HepG2 (cell line): ENCODE measurements at regions not wholly inside any gene's neighbourhood (a gene's known extent, or its start where the extent isn't known, plus 50 kb on each side); places are given as distances from the start of the nearest gene placed in this dataset.

Experiments
- ATAC-seq: fragments of 200-7000 bp; cut with Tn5 transposase; 3 replicates; pipeline ENCODE4 v1.9.1; 2020; ENCODE audit warnings: mild to moderate bottlenecking, moderate library complexity
- BruUV-seq: library from RNA; stranded (reverse); fragments of 400-500 nt; replicated peaks from 2 replicates; lab custom pipeline; 2021; lab: Mats Ljungman, UMichigan
- CTCF ChIA-PET: fragments of 300-600 bp; formaldehyde crosslinking; extraction: SDS; loops from one replicate; lab custom pipeline; 2021; ENCODE audit warnings: low total read pairs, inconsistent platforms, low intra/inter-chr PET ratio; lab: Yijun Ruan, JAX
- POLR2A ChIA-PET: fragments of 350-600 bp; sonication (Branson Sonifier 250); formaldehyde crosslinking; loops from one replicate; lab custom pipeline; 2020; ENCODE audit warnings: antibody characterized with exemption, inconsistent platforms; lab: Yijun Ruan, JAX
- DNase-seq: peaks from one replicate; pipeline ENCODE4 v3.0.0-alpha.2; 2015; ENCODE audit warnings: low spot score
- FAIRE-seq: peaks from 3 replicates; lab custom pipeline; 2011; peaks lifted over from hg19 to GRCh38; lab: Jason Lieb, UNC
- H2AFZ ChIP-seq: one replicate; pipeline ENCODE4 v1.6.1; 2011; ENCODE audit warnings: low read length, inconsistent platforms
- H3K27ac ChIP-seq: fragments of 300-600 bp; 3 replicates; pipeline ENCODE4 v1.8.0; 2011; ENCODE audit warnings: mixed run types, mild to moderate bottlenecking, mixed read lengths, low read length, inconsistent platforms; ENCODE audit not compliant: insufficient read depth; ENCODE audit errors: extremely low read length
- H3K27me3 ChIP-seq, 2 experiments: fragments of 200-600 bp in 1 of 2; 2 replicates in 1 of 2; 3 replicates in 1 of 2; pipeline versions ENCODE4 v1.6.0 to v1.8.0; 2011; ENCODE audit warnings: low read length in 2 of 2, mild to moderate bottlenecking in 2 of 2, moderate library complexity in 2 of 2, inconsistent platforms in 1 of 2; ENCODE audit not compliant: insufficient read depth in 2 of 2, control insufficient read depth in 1 of 2
- H3K36me3 ChIP-seq, 2 experiments: fragments of 200-600 bp in 1 of 2; replicated peaks in 1 of 2; 2 replicates in 1 of 2; 3 replicates in 1 of 2; pipeline versions ENCODE4 v1.5.1 to v1.8.0; 2011; ENCODE audit warnings: low read length in 2 of 2, inconsistent platforms in 1 of 2; ENCODE audit not compliant: insufficient read depth in 2 of 2, control insufficient read depth in 1 of 2
- H3K4me1 ChIP-seq: 2 replicates; pipeline ENCODE4 v1.5.1; 2012; ENCODE audit warnings: low read length, inconsistent platforms; ENCODE audit not compliant: insufficient read depth
- H3K4me2 ChIP-seq: 2 replicates; pipeline ENCODE4 v1.6.0; 2011; ENCODE audit warnings: low read depth, low read length, inconsistent platforms
- H3K4me3 ChIP-seq, 3 experiments: fragments of 200-600 bp in 1 of 3; sonication (generic), shearing (Covaris generic) in 1 of 3; replicated peaks in 1 of 3; 2 replicates each; pipeline ENCODE4 v1.5.1; 2011 to 2016; ENCODE audit warnings: low read length in 3 of 3, inconsistent platforms in 2 of 3, low read depth in 2 of 3, mild to moderate bottlenecking in 2 of 3, control low read depth in 1 of 3, mixed read lengths in 1 of 3; ENCODE audit not compliant: insufficient read depth in 1 of 3
- H3K79me2 ChIP-seq: one replicate; pipeline ENCODE4 v1.6.1; 2011; ENCODE audit warnings: low read length, inconsistent platforms; ENCODE audit not compliant: insufficient read depth
- H3K9ac ChIP-seq: 2 replicates; pipeline ENCODE4 v1.6.0; 2011; ENCODE audit warnings: mild to moderate bottlenecking, low read depth, low read length, inconsistent platforms; ENCODE audit not compliant: insufficient read depth
- H3K9me3 ChIP-seq: 2 replicates; pipeline ENCODE4 v1.5.1; 2012; ENCODE audit warnings: mild to moderate bottlenecking, low read length
- H4K20me1 ChIP-seq: 2 replicates; pipeline ENCODE4 v1.6.0; 2011; ENCODE audit warnings: inconsistent platforms, mild to moderate bottlenecking, low read length, moderate library complexity; ENCODE audit not compliant: insufficient read depth
- ARNT ChIP-seq: fragments of 450-650 bp; IDR thresholded peaks from 2 replicates; pipeline ENCODE4 v1.6.1; 2017
- GATA4 ChIP-seq: sonication (generic); IDR thresholded peaks from 2 replicates; pipeline ENCODE4 v1.6.1; 2016; ENCODE audit warnings: antibody characterized with exemption, low read depth, borderline replicate concordance
- GTF2F1 ChIP-seq: fragments of 150-350 bp; IDR thresholded peaks from 2 replicates; pipeline ENCODE4 v1.6.1; 2014; ENCODE audit warnings: low read length
- HNRNPUL1 ChIP-seq: fragments of 200-400 bp; formaldehyde crosslinking; IDR thresholded peaks from 2 replicates; pipeline ENCODE4 v1.6.1; 2017; ENCODE audit warnings: low read depth, mild to moderate bottlenecking, low read length, moderate library complexity
- KAT7 ChIP-seq: IDR thresholded peaks from 2 replicates; pipeline ENCODE4 v1.6.1; 2018; ENCODE audit warnings: borderline replicate concordance, missing compliant biosample characterization
- SIN3B ChIP-seq: fragments of 150-350 bp; IDR thresholded peaks from 2 replicates; pipeline ENCODE4 v1.6.1; 2014; ENCODE audit warnings: low read length
- ZBTB7A ChIP-seq: sonication (generic); formaldehyde crosslinking; IDR thresholded peaks from 2 replicates; pipeline ENCODE4 v1.8.0; 2022; ENCODE audit warnings: mild to moderate bottlenecking, missing genetic modification reagents
- ZMYM4 ChIP-seq: sonication (generic); formaldehyde crosslinking; IDR thresholded peaks from 2 replicates; pipeline ENCODE4 v1.8.1; 2023; ENCODE audit warnings: mild to moderate bottlenecking, missing genetic modification reagents
- ZNF160 ChIP-seq: sonication (generic); formaldehyde crosslinking; IDR thresholded peaks from 2 replicates; pipeline ENCODE4 v1.8.0; 2022; ENCODE audit warnings: mild to moderate bottlenecking, inconsistent platforms, missing genetic modification reagents
- ZNF543 ChIP-seq: sonication (generic); formaldehyde crosslinking; IDR thresholded peaks from 2 replicates; pipeline ENCODE4 v1.4.0; 2020; ENCODE audit warnings: mild to moderate bottlenecking, missing genetic modification reagents
- ZNF607 ChIP-seq: sonication (generic); formaldehyde crosslinking; IDR thresholded peaks from 2 replicates; pipeline ENCODE4 v1.5.1; 2020; ENCODE audit warnings: missing genetic modification reagents, mild to moderate bottlenecking, borderline replicate concordance
- ZNF614 ChIP-seq: IDR thresholded peaks from 2 replicates; pipeline ENCODE4 v1.6.1; 2018; ENCODE audit warnings: missing biosample characterization, missing genetic modification reagents, inconsistent platforms, borderline replicate concordance
- ZNF816 ChIP-seq: sonication (generic); formaldehyde crosslinking; IDR thresholded peaks from 2 replicates; pipeline ENCODE4 v1.8.0; 2022; ENCODE audit warnings: missing genetic modification reagents, mild to moderate bottlenecking, borderline replicate concordance
- WGBS: methylation state at CpG from one replicate; pipeline ENCODE4 v1.1.6; 2017; ENCODE audit warnings: low lambda C conversion rate; 5-methylcytosine and 5-hydroxymethylcytosine counted together
- in situ Hi-C: cut with HindIII; loops from 2 replicates; pipeline ENCODE4 v1.10.0; 2017; ENCODE audit warnings: low pct_unique_long_range_greater_than_20kb; ENCODE audit not compliant: extremely low pct_ligation_motif_present
- intact Hi-C: fragments of 100-400 bp; cut with micrococcal nuclease; formaldehyde crosslinking; loops from one replicate; pipeline ENCODE4 v1.10.0; 2022; ENCODE audit not compliant: unreplicated experiment
- TF ChIP-seq, protein P1 (sequence below): sonication (generic); formaldehyde crosslinking; IDR thresholded peaks from 2 replicates; pipeline ENCODE4 v1.5.0; 2020; ENCODE audit warnings: missing genetic modification reagents, mild to moderate bottlenecking, borderline replicate concordance
- TF ChIP-seq, protein P2 (sequence below): sonication (generic); formaldehyde crosslinking; IDR thresholded peaks from 2 replicates; pipeline ENCODE4 v1.4.0; 2020; ENCODE audit warnings: missing genetic modification reagents

DNA sequence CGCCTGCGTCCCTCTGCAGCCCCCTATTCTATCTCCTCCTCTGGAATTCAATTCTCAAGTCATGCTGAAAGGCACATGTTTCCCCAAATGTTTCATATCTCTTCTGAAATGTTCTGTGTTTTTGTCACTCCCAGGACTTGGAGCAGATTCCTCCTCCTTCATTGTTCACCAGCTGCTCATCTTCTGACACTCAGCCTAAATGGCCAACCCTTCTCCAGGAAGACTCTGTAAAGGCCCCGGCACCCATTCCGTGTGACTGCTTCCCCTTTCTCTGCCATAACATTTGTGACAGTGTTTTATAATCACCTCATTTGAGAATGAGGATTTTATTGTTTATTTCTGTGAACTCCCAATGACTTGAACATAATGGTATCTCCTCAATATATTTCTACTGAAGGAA lies 170.8 kb upstream of the ADAMTS16 start:
- intact Hi-C loops, result no loop called here
- H3K36me3 ChIP-seq, result no peaks in the 10 kb centered on the region
- H3K4me2 ChIP-seq, result no peak overlapping the region
- H3K79me2 ChIP-seq, result no peaks in the 10 kb centered on the region
- H3K27ac ChIP-seq, result no peak overlapping the region
- no peaks in the 10 kb centered on the region for H3K4me1 ChIP-seq
- in situ Hi-C loops, result no loop called here
- no peak for TF ChIP-seq ZNF816 (CRISPR knock-in tag)
- no peaks in the 10 kb centered on the region for H3K27me3 ChIP-seq
- ChIA-PET CTCF (no interaction called here), POLR2A (no interaction called here)
- H3K4me3 ChIP-seq, result no peak overlapping the region
- H4K20me1 ChIP-seq, result no peaks in the 10 kb centered on the region
- 54% methylated on average over 4 of the region's 4 CpGs for WGBS
- DNase-seq, result no peak
- no peaks in the 10 kb centered on the region for H3K9me3 ChIP-seq
- no peak overlapping the region for H3K9ac ChIP-seq
- H2AFZ ChIP-seq, result no peak overlapping the region
- no peak for FAIRE-seq
- BruUV-seq, result no TSS peak
- no peak for ATAC-seq

DNA sequence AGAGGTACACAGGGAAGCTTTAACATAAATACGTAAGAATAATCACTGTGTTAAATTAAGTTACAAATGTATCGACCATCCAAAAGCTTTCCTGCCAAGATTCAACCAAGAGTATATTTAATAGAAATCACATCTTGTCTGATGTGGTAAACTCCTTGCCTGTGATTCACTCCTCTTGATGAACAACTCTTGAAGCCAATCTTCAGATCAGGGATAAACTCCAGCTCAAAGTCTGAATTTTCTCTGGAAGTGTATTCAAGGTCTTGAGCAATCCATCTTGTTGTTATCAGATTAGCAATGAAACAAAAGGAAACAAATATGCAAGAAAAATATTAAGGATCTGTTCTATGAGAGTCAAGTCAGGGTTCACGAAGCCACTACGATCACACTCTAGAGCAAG lies 170.0 kb upstream of the ADAMTS16 start:
- no peaks in the 10 kb centered on the region for H3K27me3 ChIP-seq
- no peaks in the 10 kb centered on the region for H3K36me3 ChIP-seq
- no peak overlapping the region for H3K4me2 ChIP-seq
- in situ Hi-C loops, result no loop called here
- H3K79me2 ChIP-seq, result no peaks in the 10 kb centered on the region
- H4K20me1 ChIP-seq, result no peaks in the 10 kb centered on the region
- H3K9me3 ChIP-seq, result no peaks in the 10 kb centered on the region
- H3K9ac ChIP-seq, result no peak overlapping the region
- no TSS peak for BruUV-seq
- intact Hi-C loops, result no loop called here
- no peaks in the 10 kb centered on the region for H3K4me1 ChIP-seq
- ATAC-seq, result no peak
- ChIA-PET POLR2A (no interaction called here), CTCF (no interaction called here)
- no peak overlapping the region for H3K27ac ChIP-seq
- H3K4me3 ChIP-seq, result no peak overlapping the region
- no peak for FAIRE-seq
- WGBS, result 43% methylated on average over 4 of the region's 4 CpGs
- no peak overlapping the region for H2AFZ ChIP-seq
- DNase-seq, result no peak
- TF ChIP-seq GTF2F1 (no peak), ZNF614 (CRISPR knock-in tag) (no peak), ZBTB7A (CRISPR knock-in tag) (no peak), ZNF160 (CRISPR knock-in tag) (no peak), ZNF543 (no peak), ZMYM4 (CRISPR knock-in tag) (no peak), KAT7 (CRISPR knock-in tag) (no peak), SIN3B (no peak), HNRNPUL1 (no peak), GATA4 (no peak), ARNT (no peak), ZNF607 (CRISPR knock-in tag) (no peak)
- TF ChIP-seq, protein P1, sequence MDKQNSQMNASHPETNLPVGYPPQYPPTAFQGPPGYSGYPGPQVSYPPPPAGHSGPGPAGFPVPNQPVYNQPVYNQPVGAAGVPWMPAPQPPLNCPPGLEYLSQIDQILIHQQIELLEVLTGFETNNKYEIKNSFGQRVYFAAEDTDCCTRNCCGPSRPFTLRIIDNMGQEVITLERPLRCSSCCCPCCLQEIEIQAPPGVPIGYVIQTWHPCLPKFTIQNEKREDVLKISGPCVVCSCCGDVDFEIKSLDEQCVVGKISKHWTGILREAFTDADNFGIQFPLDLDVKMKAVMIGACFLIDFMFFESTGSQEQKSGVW (CRISPR knock-in tag), result no peak
- TF ChIP-seq, protein P2, sequence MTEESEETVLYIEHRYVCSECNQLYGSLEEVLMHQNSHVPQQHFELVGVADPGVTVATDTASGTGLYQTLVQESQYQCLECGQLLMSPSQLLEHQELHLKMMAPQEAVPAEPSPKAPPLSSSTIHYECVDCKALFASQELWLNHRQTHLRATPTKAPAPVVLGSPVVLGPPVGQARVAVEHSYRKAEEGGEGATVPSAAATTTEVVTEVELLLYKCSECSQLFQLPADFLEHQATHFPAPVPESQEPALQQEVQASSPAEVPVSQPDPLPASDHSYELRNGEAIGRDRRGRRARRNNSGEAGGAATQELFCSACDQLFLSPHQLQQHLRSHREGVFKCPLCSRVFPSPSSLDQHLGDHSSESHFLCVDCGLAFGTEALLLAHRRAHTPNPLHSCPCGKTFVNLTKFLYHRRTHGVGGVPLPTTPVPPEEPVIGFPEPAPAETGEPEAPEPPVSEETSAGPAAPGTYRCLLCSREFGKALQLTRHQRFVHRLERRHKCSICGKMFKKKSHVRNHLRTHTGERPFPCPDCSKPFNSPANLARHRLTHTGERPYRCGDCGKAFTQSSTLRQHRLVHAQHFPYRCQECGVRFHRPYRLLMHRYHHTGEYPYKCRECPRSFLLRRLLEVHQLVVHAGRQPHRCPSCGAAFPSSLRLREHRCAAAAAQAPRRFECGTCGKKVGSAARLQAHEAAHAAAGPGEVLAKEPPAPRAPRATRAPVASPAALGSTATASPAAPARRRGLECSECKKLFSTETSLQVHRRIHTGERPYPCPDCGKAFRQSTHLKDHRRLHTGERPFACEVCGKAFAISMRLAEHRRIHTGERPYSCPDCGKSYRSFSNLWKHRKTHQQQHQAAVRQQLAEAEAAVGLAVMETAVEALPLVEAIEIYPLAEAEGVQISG (CRISPR knock-in tag), result no peak
